ENCODE measurements at regions not wholly inside any gene's neighbourhood (a gene's known extent, or its start where the extent isn't known, plus 50 kb on each side); places are given as distances from the start of the nearest gene placed in this dataset.

DNA sequence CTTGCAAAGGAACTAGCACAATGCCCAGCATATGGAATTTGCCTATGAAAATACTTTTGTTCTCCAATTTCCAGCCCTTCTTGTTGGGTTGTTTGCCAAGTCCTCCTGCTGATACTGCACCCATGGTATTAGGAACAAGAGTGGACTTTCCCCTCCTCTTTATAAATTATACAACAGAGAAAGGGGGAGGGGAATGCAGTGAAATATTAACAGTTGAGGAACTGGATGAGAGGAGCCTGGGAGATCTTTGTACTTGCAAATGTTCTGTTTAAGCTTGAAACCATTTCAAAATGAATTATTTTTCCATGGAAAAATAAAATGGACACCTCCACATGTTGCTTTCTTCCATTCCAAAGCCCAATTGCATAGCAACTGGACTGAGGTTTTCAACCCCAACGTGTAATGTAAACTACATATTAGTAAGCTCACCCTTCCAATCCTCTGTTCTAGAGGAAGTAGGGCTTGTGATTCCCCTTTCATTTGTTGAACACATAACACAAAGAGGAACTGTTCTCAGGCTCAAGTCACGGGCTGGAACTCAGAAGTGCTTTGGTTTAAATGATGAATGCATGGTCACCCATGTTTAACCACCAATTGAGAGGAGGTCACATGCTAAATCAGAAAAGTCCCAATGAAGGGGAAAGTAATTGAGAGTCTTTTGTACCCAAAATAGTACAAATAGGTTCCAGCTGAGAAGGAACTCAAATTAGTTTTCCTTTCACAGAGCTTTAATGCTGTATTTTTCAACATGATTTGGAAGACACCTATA lies 66.2 kb upstream of the ZC3H12C start:
- Mint-ChIP-seq H3K27me3 (ENCODE audit: unreplicated experiment) (no peaks in the 10 kb centered on the region), H3K4me3 (ENCODE audit: unreplicated experiment) (no peak overlapping the region), H3K27ac (ENCODE audit: unreplicated experiment) (no peak overlapping the region), H3K9me3 (ENCODE audit: unreplicated experiment) (no peaks in the 10 kb centered on the region), H3K36me3 (ENCODE audit: unreplicated experiment) (no peaks in the 10 kb centered on the region), H3K4me1 (ENCODE audit: unreplicated experiment) (peaks cover 3% of the 10 kb centered on the region)
- no peak for DNase-seq (ENCODE audit: extremely low spot score, unreplicated experiment)
- TF ChIP-seq, protein P1, sequence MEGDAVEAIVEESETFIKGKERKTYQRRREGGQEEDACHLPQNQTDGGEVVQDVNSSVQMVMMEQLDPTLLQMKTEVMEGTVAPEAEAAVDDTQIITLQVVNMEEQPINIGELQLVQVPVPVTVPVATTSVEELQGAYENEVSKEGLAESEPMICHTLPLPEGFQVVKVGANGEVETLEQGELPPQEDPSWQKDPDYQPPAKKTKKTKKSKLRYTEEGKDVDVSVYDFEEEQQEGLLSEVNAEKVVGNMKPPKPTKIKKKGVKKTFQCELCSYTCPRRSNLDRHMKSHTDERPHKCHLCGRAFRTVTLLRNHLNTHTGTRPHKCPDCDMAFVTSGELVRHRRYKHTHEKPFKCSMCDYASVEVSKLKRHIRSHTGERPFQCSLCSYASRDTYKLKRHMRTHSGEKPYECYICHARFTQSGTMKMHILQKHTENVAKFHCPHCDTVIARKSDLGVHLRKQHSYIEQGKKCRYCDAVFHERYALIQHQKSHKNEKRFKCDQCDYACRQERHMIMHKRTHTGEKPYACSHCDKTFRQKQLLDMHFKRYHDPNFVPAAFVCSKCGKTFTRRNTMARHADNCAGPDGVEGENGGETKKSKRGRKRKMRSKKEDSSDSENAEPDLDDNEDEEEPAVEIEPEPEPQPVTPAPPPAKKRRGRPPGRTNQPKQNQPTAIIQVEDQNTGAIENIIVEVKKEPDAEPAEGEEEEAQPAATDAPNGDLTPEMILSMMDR (IDR thresholded peaks at IDR 0.05), result no peak

GRCh38 chr11:110027627-110028371 lies 65.4 kb upstream of the ZC3H12C start:
- TF ChIP-seq, protein P1 (IDR thresholded peaks at IDR 0.05), result no peak
- Mint-ChIP-seq H3K4me3 (ENCODE audit: unreplicated experiment) (no peak overlapping the region), H3K27me3 (ENCODE audit: unreplicated experiment) (no peaks in the 10 kb centered on the region), H3K9me3 (ENCODE audit: unreplicated experiment) (no peaks in the 10 kb centered on the region), H3K4me1 (ENCODE audit: unreplicated experiment) (no peaks in the 10 kb centered on the region), H3K36me3 (ENCODE audit: unreplicated experiment) (no peaks in the 10 kb centered on the region), H3K27ac (ENCODE audit: unreplicated experiment) (no peak overlapping the region)
- DNase-seq (ENCODE audit: extremely low spot score, unreplicated experiment), result no peak

DNA sequence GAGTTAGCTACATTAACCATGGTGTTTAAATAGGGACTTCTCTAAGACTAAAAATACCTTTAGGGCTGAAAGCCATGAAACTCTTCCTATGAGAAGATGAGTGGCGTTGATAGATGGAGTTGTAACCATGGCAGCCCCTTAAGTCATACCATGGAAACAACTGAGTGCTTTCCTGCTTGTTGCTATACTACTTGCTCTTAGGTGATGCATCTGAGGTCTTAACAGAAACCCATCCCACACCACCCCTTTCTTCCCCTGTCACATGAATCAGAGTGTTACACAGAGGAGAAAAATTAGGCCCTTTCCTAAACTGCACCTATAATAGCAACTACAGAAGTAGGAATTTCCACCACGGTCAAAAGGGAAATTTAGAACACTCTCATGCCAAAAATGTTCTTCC lies 64.3 kb upstream of the ZC3H12C start:
- H3K27me3 Mint-ChIP-seq (ENCODE audit: unreplicated experiment), result no peaks in the 10 kb centered on the region
- no peaks in the 10 kb centered on the region for H3K4me1 Mint-ChIP-seq (ENCODE audit: unreplicated experiment)
- no peak for DNase-seq (ENCODE audit: extremely low spot score, unreplicated experiment)
- TF ChIP-seq, protein P1 (IDR thresholded peaks at IDR 0.05), result no peak
- H3K4me3 Mint-ChIP-seq (ENCODE audit: unreplicated experiment), result no peak overlapping the region
- no peaks in the 10 kb centered on the region for H3K9me3 Mint-ChIP-seq (ENCODE audit: unreplicated experiment)
- H3K27ac Mint-ChIP-seq (ENCODE audit: unreplicated experiment), result no peak overlapping the region
- no peaks in the 10 kb centered on the region for H3K36me3 Mint-ChIP-seq (ENCODE audit: unreplicated experiment)

DNA sequence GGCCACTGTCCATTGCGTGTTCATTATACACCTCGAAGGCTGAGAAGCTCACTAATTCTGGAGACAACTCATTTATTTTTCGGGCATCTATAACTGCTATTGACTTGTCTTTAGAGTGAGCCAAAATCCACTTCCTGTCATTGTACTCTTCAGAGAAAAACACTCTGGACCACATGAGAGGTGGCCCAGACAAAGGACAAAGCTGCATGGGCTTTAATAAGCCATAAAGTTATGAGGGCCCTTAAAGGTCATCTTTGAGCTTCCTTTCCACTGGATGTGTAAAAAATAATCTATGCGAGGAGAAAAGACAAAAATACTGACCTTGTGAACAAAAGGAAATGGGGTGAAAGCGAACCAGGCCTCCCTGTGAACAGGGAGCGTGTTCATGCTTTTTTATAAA lies 63.5 kb upstream of the ZC3H12C start:
- Mint-ChIP-seq H3K9me3 (ENCODE audit: unreplicated experiment) (no peaks in the 10 kb centered on the region), H3K4me3 (ENCODE audit: unreplicated experiment) (no peak overlapping the region), H3K36me3 (ENCODE audit: unreplicated experiment) (no peaks in the 10 kb centered on the region), H3K27ac (ENCODE audit: unreplicated experiment) (no peak overlapping the region), H3K4me1 (ENCODE audit: unreplicated experiment) (no peaks in the 10 kb centered on the region), H3K27me3 (ENCODE audit: unreplicated experiment) (no peaks in the 10 kb centered on the region)
- DNase-seq (ENCODE audit: extremely low spot score, unreplicated experiment), result no peak
- TF ChIP-seq, protein P1 (IDR thresholded peaks at IDR 0.05), result no peak

DNA sequence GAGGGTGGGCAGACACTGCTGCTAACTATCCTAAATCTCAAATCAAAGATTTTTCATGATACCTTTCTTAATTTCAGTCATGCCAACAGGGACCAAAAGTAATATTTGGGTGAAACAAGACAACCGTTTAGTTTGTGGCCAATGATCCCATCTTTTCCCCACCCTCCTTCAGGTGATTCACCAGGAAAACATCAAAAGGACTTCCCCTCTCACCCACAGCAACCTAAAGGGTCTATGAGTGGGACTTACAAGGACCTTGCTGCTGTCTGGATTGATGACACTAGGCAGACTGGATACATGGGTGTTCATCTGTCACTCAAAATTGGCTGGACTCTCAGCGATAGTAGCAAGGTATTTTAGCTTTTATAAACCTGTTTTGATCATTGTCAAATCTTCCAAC lies 62.0 kb upstream of the ZC3H12C start:
- TF ChIP-seq, protein P1 (IDR thresholded peaks at IDR 0.05), result no peak
- Mint-ChIP-seq H3K27me3 (ENCODE audit: unreplicated experiment) (no peaks in the 10 kb centered on the region), H3K27ac (ENCODE audit: unreplicated experiment) (no peak overlapping the region), H3K9me3 (ENCODE audit: unreplicated experiment) (no peaks in the 10 kb centered on the region), H3K4me1 (ENCODE audit: unreplicated experiment) (no peaks in the 10 kb centered on the region), H3K4me3 (ENCODE audit: unreplicated experiment) (no peak overlapping the region), H3K36me3 (ENCODE audit: unreplicated experiment) (no peaks in the 10 kb centered on the region)
- DNase-seq (ENCODE audit: extremely low spot score, unreplicated experiment), result no peak

Measured in osteocyte (in vitro differentiated cells).